ENCODE measurements at regions not wholly inside any gene's neighbourhood (a gene's known extent, or its start where the extent isn't known, plus 50 kb on each side); places are given as distances from the start of the nearest gene placed in this dataset.
A peak's percentile ranks its signal among the peaks of the same experiment; 100 is the strongest.

GRCh38 chr19:30135093-30135757 is 193.2 kb downstream of the URI1 start:
- H3K27ac ChIP-seq (ENCODE audit: insufficient read depth, low read length), result no peak overlapping the region
- TF ChIP-seq CHD1 (IDR thresholded peaks at IDR 0.05; ENCODE audit: low read depth, low read length), result no peak
- TF ChIP-seq RCOR1 (IDR thresholded peaks at IDR 0.05; ENCODE audit: insufficient replicate concordance, low read length), result no peak
- TF ChIP-seq MAFK (IDR thresholded peaks at IDR 0.05; ENCODE audit: low read depth, low read length), result no peak
- TF ChIP-seq MXI1 (IDR thresholded peaks at IDR 0.05; ENCODE audit: borderline replicate concordance, low read depth, low read length), result no peak
- peaks cover 7% of the 10 kb centered on the region for H3K9me3 ChIP-seq (ENCODE audit: control insufficient read depth, insufficient read depth, low read length)
- no peak overlapping the region for H3K56ac ChIP-seq (ENCODE audit: extremely low read depth, insufficient read depth, low read length)
- no peak overlapping the region for H3K4me2 ChIP-seq (ENCODE audit: low read depth, low read length)
- CTCF ChIA-PET, result no interaction called here
- H2BK120ac ChIP-seq (ENCODE audit: low read depth, low read length), result no peak overlapping the region
- no peaks in the 10 kb centered on the region for H3K79me1 ChIP-seq (ENCODE audit: low read depth in 1 of 2, low read length in 2 of 2)
- no peaks in the 10 kb centered on the region for H4K20me1 ChIP-seq (ENCODE audit: insufficient read depth, low read length)
- dilution Hi-C loops (cut with HindIII; ENCODE audit: low sequenced_read_pairs, unreplicated experiment), result no loop called here
- H3K9ac ChIP-seq (ENCODE audit: low read depth, low read length), result no peak overlapping the region
- H4K5ac ChIP-seq (ENCODE audit: low read depth, low read length), result no peak overlapping the region
- H3K9me1 ChIP-seq (ENCODE audit: insufficient read depth, low read length), result no peaks in the 10 kb centered on the region
- no peak overlapping the region for H2AK9ac ChIP-seq (replicated peaks; ENCODE audit: low read depth, low read length, poor library complexity)
- POLR2A ChIA-PET (ENCODE audit: unreplicated experiment), result no interaction called here
- no peaks in the 10 kb centered on the region for H3K36me3 ChIP-seq (ENCODE audit: control insufficient read depth, insufficient read depth, low read length)
- H3K18ac ChIP-seq (ENCODE audit: low read depth, low read length), result no peak overlapping the region
- H2BK20ac ChIP-seq (ENCODE audit: low read depth, low read length), result no peak overlapping the region
- 40% methylated on average over 2 of the region's 12 CpGs; no CpG with 5 or more reads in 1 of the 2 experiments for WGBS, 2 experiments (ENCODE audit: extremely low coverage in 2 of 2, insufficient read length in 1 of 2)
- H3K4me1 ChIP-seq (ENCODE audit: control insufficient read depth, insufficient read depth, low read length), result no peaks in the 10 kb centered on the region
- H2AFZ ChIP-seq (replicated peaks; ENCODE audit: low read length, poor library complexity), result peak overlapping the region; percentile 2
- no peak overlapping the region for H3K23ac ChIP-seq (ENCODE audit: low read depth, low read length)
- H3K4me3 ChIP-seq (ENCODE audit: insufficient read depth, low read depth, low read length), result no peak overlapping the region
- no peak overlapping the region for H4K8ac ChIP-seq (ENCODE audit: low read depth in 2 of 2, low read length in 2 of 2)
- DNase-seq (no peak), ATAC-seq (ENCODE audit: low read depth) (no peak)
- no peak overlapping the region for H3K14ac ChIP-seq (replicated peaks; ENCODE audit: low read depth, low read length)
- no peak overlapping the region for H3K4ac ChIP-seq (ENCODE audit: low read depth, low read length)
- no peak overlapping the region for H2BK5ac ChIP-seq (ENCODE audit: low read depth, low read length, poor library complexity, severe bottlenecking)
- H2AK5ac ChIP-seq (ENCODE audit: low read depth, low read length), result no peak overlapping the region
- intact Hi-C loops (cut with micrococcal nuclease), result no loop called here
- BruUV-seq (replicated peaks), result no TSS peak
- no peaks in the 10 kb centered on the region for H3K27me3 ChIP-seq (ENCODE audit: control insufficient read depth, insufficient read depth, low read length)
- no peak overlapping the region for H2BK15ac ChIP-seq (ENCODE audit: low read depth, low read length)
- H4K91ac ChIP-seq (ENCODE audit: insufficient read depth, low read depth, low read length), result no peak overlapping the region
- in situ Hi-C loops (cut with MboI; ENCODE audit: low sequenced_read_pairs), result no loop called here

Measured in IMR-90 (cell line).